ENCODE measurements at regions not wholly inside any gene's neighbourhood (a gene's known extent, or its start where the extent isn't known, plus 50 kb on each side); places are given as distances from the start of the nearest gene placed in this dataset.
"Not testable (repeated sequence)": the region's sequence is repeated elsewhere in the genome, so short reads cannot be mapped to it uniquely, and the experiment has no call there.

DNA sequence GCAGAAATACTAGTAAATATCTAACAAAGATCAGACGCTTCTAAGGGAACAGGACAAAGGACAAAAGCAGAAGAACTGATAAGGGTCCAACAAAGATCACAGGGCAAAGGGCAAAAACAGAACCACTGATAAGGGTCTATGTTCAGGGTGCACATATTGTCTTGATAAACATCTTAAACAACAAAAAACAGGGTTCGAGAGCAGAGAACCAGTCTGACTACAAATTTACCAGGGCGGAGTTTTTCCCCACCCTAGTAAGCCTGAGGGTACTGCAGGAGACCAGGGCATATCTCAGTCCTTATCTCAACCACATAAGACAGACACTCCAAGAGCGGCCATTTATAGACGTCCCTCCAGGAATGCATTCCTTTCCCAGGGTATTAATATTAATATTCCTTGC lies 833.5 kb downstream of the BRINP3 start:
- TF ChIP-seq, protein P1, sequence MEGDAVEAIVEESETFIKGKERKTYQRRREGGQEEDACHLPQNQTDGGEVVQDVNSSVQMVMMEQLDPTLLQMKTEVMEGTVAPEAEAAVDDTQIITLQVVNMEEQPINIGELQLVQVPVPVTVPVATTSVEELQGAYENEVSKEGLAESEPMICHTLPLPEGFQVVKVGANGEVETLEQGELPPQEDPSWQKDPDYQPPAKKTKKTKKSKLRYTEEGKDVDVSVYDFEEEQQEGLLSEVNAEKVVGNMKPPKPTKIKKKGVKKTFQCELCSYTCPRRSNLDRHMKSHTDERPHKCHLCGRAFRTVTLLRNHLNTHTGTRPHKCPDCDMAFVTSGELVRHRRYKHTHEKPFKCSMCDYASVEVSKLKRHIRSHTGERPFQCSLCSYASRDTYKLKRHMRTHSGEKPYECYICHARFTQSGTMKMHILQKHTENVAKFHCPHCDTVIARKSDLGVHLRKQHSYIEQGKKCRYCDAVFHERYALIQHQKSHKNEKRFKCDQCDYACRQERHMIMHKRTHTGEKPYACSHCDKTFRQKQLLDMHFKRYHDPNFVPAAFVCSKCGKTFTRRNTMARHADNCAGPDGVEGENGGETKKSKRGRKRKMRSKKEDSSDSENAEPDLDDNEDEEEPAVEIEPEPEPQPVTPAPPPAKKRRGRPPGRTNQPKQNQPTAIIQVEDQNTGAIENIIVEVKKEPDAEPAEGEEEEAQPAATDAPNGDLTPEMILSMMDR (IDR thresholded peaks at IDR 0.05; ENCODE audit: low read length): not testable (repeated sequence)
- not testable (repeated sequence) for TF ChIP-seq EZH2 (IDR thresholded peaks at IDR 0.05; ENCODE audit: borderline replicate concordance, low read length)
